A549 (cell line): ENCODE measurements at regions not wholly inside any gene's neighbourhood (a gene's known extent, or its start where the extent isn't known, plus 50 kb on each side); places are given as distances from the start of the nearest gene placed in this dataset.

Experiments
- ATAC-seq, 2 experiments: fragments of 200-7000 bp in 1 of 2; fragments of >200 bp in 1 of 2; cut with Nextera tagmentation in 1 of 2; cut with Tn5 transposase in 1 of 2; 3 replicates each; pipeline versions ENCODE4 v1.8.0 to v1.9.1; 2018 to 2020; ENCODE audit warnings: mild to moderate bottlenecking in 1 of 2, moderate library complexity in 1 of 2
- CTCF ChIA-PET: fragments of 300-600 bp; sonication (Branson Sonifier 250); formaldehyde crosslinking; extraction: SDS; loops from one replicate; lab custom pipeline; 2021; ENCODE audit warnings: antibody characterized with exemption, inconsistent platforms; lab: Yijun Ruan, JAX
- POLR2A ChIA-PET: fragments of 350-600 bp; formaldehyde crosslinking; extraction: SDS; loops from one replicate; lab custom pipeline; 2021; ENCODE audit warnings: antibody characterized with exemption, inconsistent platforms; lab: Yijun Ruan, JAX
- DNase-seq, 2 experiments: peaks; one replicate each; pipeline versions ENCODE4 v3.0.0 to v3.0.0-alpha.2; 2011 to 2016; ENCODE audit warnings: low read depth in 1 of 2, low spot score in 1 of 2
- FAIRE-seq: peaks from 2 replicates; lab custom pipeline; 2011; peaks lifted over from hg19 to GRCh38; lab: Jason Lieb, UNC
- H3K27ac ChIP-seq, 2 experiments: fragments of >200 bp; sonication (Bioruptor Twin); formaldehyde crosslinking; 3 replicates each; pipeline ENCODE4 v1.5.1; 2016 to 2017
- H3K4me1 ChIP-seq: fragments of >200 bp; sonication (Bioruptor Twin); formaldehyde crosslinking; 3 replicates; pipeline ENCODE4 v1.6.1; 2016
- H3K4me2 ChIP-seq: fragments of >200 bp; sonication (Bioruptor Twin); formaldehyde crosslinking; 3 replicates; pipeline ENCODE4 v1.6.1; 2016
- H3K4me3 ChIP-seq: fragments of >200 bp; sonication (Bioruptor Twin); formaldehyde crosslinking; 3 replicates; pipeline ENCODE4 v1.5.1; 2016
- H3K9me3 ChIP-seq: fragments of >200 bp; sonication (Bioruptor Twin); formaldehyde crosslinking; 3 replicates; pipeline ENCODE4 v1.6.1; 2016
- BHLHE40 ChIP-seq: IDR thresholded peaks from 2 replicates; pipeline ENCODE4 v1.6.1; 2012; ENCODE audit warnings: low read depth, low read length, inconsistent platforms
- CHD2 ChIP-seq: fragments of 150-350 bp; IDR thresholded peaks from 2 replicates; pipeline ENCODE4 v1.6.1; 2014; ENCODE audit warnings: low read length; ENCODE audit not compliant: partially characterized antibody
- EP300 ChIP-seq, 2 experiments: fragments of >200 bp; sonication (Bioruptor Twin); formaldehyde crosslinking; IDR thresholded peaks; 2 replicates in 1 of 2; 3 replicates in 1 of 2; pipeline ENCODE4 v1.6.1; 2016 to 2017
- FOSL2 ChIP-seq, 2 experiments: fragments of 450-650 bp in 1 of 2; fragments of >200 bp in 1 of 2; sonication (Bioruptor Twin) in 1 of 2; formaldehyde crosslinking; IDR thresholded peaks; 2 replicates each; pipeline versions ENCODE4 v1.5.0 to v1.6.1; 2016 to 2020; ENCODE audit warnings: mild to moderate bottlenecking in 1 of 2, moderate library complexity in 1 of 2
- FOXS1 ChIP-seq: fragments of 250-450 bp; sonication (Bioruptor Pico); IDR thresholded peaks from 2 replicates; pipeline ENCODE4 v1.5.0; 2020; ENCODE audit warnings: mild to moderate bottlenecking, moderate library complexity
- GATA3 ChIP-seq: IDR thresholded peaks from 2 replicates; pipeline ENCODE4 v1.6.1; 2012; ENCODE audit warnings: borderline replicate concordance
- HDAC2 ChIP-seq: fragments of 200-600 bp; sonication (generic); IDR thresholded peaks from 2 replicates; pipeline ENCODE4 v1.6.1; 2016
- HOXB5 ChIP-seq: fragments of 250-450 bp; sonication (Bioruptor Pico); IDR thresholded peaks from 2 replicates; pipeline ENCODE4 v1.5.0; 2020; ENCODE audit warnings: mild to moderate bottlenecking, moderate library complexity
- JUNB ChIP-seq: fragments of >200 bp; sonication (Bioruptor Twin); formaldehyde crosslinking; IDR thresholded peaks from 2 replicates; pipeline ENCODE4 v1.6.1; 2016
- MYC ChIP-seq: IDR thresholded peaks from 2 replicates; pipeline ENCODE4 v1.6.1; 2012; ENCODE audit warnings: mild to moderate bottlenecking, inconsistent platforms, low read length, improper control_type of control experiment, borderline replicate concordance
- NR3C1 ChIP-seq: fragments of >200 bp; sonication (Bioruptor Twin); formaldehyde crosslinking; IDR thresholded peaks from 3 replicates; pipeline ENCODE4 v1.6.1; 2017
- POLR2A ChIP-seq: IDR thresholded peaks from 2 replicates; pipeline ENCODE4 v1.6.1; 2012; ENCODE audit warnings: mild to moderate bottlenecking, low read length
- RAD21 ChIP-seq, 2 experiments: fragments of >200 bp in 1 of 2; sonication (Bioruptor Twin) in 1 of 2; formaldehyde crosslinking in 1 of 2; IDR thresholded peaks in 1 of 2; conservative IDR thresholded peaks in 1 of 2; 2 replicates in 1 of 2; 3 replicates in 1 of 2; pipeline ENCODE4 v1.6.1; 2012 to 2018; ENCODE audit warnings: inconsistent platforms in 1 of 2
- TFCP2L1 ChIP-seq: fragments of 250-450 bp; sonication (Bioruptor Pico); IDR thresholded peaks from 2 replicates; pipeline ENCODE4 v1.5.0; 2021; ENCODE audit warnings: mild to moderate bottlenecking
- TP53 ChIP-seq: fragments of 250-450 bp; sonication (Bioruptor Pico); IDR thresholded peaks from 2 replicates; pipeline ENCODE4 v1.5.0; 2021; ENCODE audit warnings: mild to moderate bottlenecking, moderate library complexity
- WGBS: methylation state at CpG from one replicate; pipeline ENCODE4 v1.1.6; 2017; ENCODE audit errors: missing lambda C conversion rate; 5-methylcytosine and 5-hydroxymethylcytosine counted together
- TF ChIP-seq, protein P1 (sequence below): fragments of 200-600 bp; sonication (generic); IDR thresholded peaks from 2 replicates; pipeline ENCODE4 v1.6.1; 2016; ENCODE audit warnings: antibody characterized with exemption, mild to moderate bottlenecking, moderate library complexity
- TF ChIP-seq, protein P2 (sequence below): fragments of >200 bp; sonication (Bioruptor Twin); formaldehyde crosslinking; IDR thresholded peaks from 3 replicates; pipeline ENCODE4 v1.5.1; 2016

DNA sequence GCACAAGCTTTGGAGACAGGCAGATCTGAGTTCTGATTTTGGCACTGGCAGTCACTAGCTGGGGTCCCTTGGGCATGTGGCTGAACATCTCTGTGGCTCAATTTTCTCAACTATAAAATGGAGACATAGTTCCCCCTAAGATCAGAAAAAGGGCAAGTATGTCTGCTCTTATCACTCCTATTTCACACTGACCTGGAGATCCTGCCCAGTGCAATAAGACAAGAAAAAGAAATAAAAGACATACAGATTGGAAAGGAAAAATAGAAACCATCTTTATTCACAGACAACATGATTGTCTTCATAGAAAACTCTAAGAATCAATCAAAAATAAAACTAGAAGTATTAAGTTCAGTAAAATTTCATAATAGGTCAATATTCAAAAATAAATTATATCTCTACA is 56.0 kb upstream of the LHX1 start:
- peaks cover 16% of the 10 kb centered on the region for H3K9me3 ChIP-seq
- no peak for FAIRE-seq
- ATAC-seq = no peak
- DNase-seq = no peak
- no peak overlapping the region for H3K4me3 ChIP-seq
- no peaks in the 10 kb centered on the region for H3K4me1 ChIP-seq
- ChIA-PET POLR2A (no interaction called here), CTCF (no interaction called here)
- no peak overlapping the region for H3K27ac ChIP-seq
- H3K4me2 ChIP-seq = no peak overlapping the region
- no peak for TF ChIP-seq TP53 (CRISPR knock-in tag)
- TF ChIP-seq MYC = no peak
- no peak for TF ChIP-seq EP300 (IDR thresholded peaks at IDR 0.05)
- no peak for TF ChIP-seq BHLHE40
- TF ChIP-seq RAD21 (conservative IDR thresholded peaks at IDR 0.05 in 1 of 2, IDR thresholded peaks at IDR 0.05 in 1 of 2) = no peak
- no peak for TF ChIP-seq HOXB5 (CRISPR knock-in tag)
- no peak for TF ChIP-seq NR3C1
- no peak for TF ChIP-seq JUNB
- no peak for TF ChIP-seq FOXS1 (CRISPR knock-in tag)
- TF ChIP-seq, protein P1, sequence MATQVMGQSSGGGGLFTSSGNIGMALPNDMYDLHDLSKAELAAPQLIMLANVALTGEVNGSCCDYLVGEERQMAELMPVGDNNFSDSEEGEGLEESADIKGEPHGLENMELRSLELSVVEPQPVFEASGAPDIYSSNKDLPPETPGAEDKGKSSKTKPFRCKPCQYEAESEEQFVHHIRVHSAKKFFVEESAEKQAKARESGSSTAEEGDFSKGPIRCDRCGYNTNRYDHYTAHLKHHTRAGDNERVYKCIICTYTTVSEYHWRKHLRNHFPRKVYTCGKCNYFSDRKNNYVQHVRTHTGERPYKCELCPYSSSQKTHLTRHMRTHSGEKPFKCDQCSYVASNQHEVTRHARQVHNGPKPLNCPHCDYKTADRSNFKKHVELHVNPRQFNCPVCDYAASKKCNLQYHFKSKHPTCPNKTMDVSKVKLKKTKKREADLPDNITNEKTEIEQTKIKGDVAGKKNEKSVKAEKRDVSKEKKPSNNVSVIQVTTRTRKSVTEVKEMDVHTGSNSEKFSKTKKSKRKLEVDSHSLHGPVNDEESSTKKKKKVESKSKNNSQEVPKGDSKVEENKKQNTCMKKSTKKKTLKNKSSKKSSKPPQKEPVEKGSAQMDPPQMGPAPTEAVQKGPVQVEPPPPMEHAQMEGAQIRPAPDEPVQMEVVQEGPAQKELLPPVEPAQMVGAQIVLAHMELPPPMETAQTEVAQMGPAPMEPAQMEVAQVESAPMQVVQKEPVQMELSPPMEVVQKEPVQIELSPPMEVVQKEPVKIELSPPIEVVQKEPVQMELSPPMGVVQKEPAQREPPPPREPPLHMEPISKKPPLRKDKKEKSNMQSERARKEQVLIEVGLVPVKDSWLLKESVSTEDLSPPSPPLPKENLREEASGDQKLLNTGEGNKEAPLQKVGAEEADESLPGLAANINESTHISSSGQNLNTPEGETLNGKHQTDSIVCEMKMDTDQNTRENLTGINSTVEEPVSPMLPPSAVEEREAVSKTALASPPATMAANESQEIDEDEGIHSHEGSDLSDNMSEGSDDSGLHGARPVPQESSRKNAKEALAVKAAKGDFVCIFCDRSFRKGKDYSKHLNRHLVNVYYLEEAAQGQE = no peak
- no peak for TF ChIP-seq TFCP2L1 (CRISPR knock-in tag)
- TF ChIP-seq GATA3 = no peak
- TF ChIP-seq HDAC2 = no peak

DNA sequence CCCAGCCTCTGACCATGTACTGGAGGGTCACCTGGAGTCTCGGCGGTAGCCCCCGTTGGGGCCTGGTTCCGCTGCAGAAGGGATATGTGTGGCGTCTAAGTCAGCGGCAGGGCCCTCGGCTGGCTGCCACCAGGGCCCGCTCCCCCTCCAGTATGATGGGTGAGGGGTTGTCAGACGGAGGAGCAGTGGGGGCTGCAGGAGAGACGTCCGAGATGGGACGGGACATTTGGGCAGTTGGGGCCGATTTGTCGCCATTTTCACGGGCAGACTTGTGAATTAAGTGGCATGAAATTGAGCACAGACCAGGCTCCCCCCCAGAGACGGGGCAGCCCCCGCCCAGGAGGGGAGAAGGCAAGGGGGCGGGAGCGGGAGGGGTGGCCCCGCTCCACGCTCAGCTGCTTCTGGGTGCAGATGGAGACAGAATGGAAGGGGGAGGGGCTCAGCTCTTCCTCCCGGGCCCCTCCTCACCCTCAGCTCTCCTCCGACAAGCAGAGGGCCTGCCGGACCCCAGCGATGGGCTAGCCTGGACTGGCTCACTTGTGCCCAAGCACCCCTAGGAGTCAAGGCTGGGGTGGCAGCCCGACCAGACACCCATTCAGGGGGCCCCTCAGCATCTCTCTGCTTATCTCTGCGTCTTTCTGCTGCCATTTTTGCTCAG is 52.7 kb upstream of the LHX1 start:
- POLR2A ChIA-PET = no interaction called here
- CTCF ChIA-PET = no interaction called here
- H3K9me3 ChIP-seq = peaks cover 16% of the 10 kb centered on the region
- no peak overlapping the region for H3K4me3 ChIP-seq
- H3K4me1 ChIP-seq = no peaks in the 10 kb centered on the region
- no peak overlapping the region for H3K4me2 ChIP-seq
- DNase-seq (no peak), ATAC-seq (no peak), FAIRE-seq (no peak)
- no peak overlapping the region for H3K27ac ChIP-seq
- TF ChIP-seq, protein P1 = no peak
- TF ChIP-seq POLR2A (no peak), FOSL2 (IDR thresholded peaks at IDR 0.05) (no peak), FOSL2 (CRISPR knock-in tag; IDR thresholded peaks at IDR 0.05) (no peak), CHD2 (no peak)
- TF ChIP-seq, protein P2, sequence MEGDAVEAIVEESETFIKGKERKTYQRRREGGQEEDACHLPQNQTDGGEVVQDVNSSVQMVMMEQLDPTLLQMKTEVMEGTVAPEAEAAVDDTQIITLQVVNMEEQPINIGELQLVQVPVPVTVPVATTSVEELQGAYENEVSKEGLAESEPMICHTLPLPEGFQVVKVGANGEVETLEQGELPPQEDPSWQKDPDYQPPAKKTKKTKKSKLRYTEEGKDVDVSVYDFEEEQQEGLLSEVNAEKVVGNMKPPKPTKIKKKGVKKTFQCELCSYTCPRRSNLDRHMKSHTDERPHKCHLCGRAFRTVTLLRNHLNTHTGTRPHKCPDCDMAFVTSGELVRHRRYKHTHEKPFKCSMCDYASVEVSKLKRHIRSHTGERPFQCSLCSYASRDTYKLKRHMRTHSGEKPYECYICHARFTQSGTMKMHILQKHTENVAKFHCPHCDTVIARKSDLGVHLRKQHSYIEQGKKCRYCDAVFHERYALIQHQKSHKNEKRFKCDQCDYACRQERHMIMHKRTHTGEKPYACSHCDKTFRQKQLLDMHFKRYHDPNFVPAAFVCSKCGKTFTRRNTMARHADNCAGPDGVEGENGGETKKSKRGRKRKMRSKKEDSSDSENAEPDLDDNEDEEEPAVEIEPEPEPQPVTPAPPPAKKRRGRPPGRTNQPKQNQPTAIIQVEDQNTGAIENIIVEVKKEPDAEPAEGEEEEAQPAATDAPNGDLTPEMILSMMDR = no peak
- WGBS = 80% methylated on average over 26 of the region's 27 CpGs
